RWPE1 (cell line): ENCODE measurements at regions not wholly inside any gene's neighbourhood (a gene's known extent, or its start where the extent isn't known, plus 50 kb on each side); places are given as distances from the start of the nearest gene placed in this dataset.

Experiments used
- CTCF ChIA-PET: fragments of 350-600 bp; sonication (Branson Sonifier 250); formaldehyde crosslinking; extraction: SDS; loops from one replicate; lab custom pipeline; 2021; lab: Yijun Ruan, JAX
- POLR2A ChIA-PET: fragments of 400-600 bp; formaldehyde crosslinking; extraction: SDS; loops from one replicate; lab custom pipeline; 2020; ENCODE audit warnings: antibody characterized with exemption; ENCODE audit not compliant: low non-redundant PET; lab: Yijun Ruan, JAX
- DNase-seq: peaks from one replicate; pipeline ENCODE4 v3.0.0; 2012; ENCODE audit warnings: low spot score
- H3K27ac ChIP-seq: fragments of 450-650 bp; 2 replicates; pipeline ENCODE4 v1.5.1; 2017
- CTCF ChIP-seq: fragments of 450-650 bp; conservative IDR thresholded peaks from 2 replicates; pipeline ENCODE4 v1.5.1; 2017; ENCODE audit warnings: low read depth, mild to moderate bottlenecking

GRCh38 chr6:140777780-140778179 is 1354.9 kb upstream of the GJE1 start:
- ChIA-PET POLR2A (no interaction called here), CTCF (no interaction called here)
- DNase-seq, result no peak
- no peak for TF ChIP-seq CTCF
- no peak overlapping the region for H3K27ac ChIP-seq

DNA sequence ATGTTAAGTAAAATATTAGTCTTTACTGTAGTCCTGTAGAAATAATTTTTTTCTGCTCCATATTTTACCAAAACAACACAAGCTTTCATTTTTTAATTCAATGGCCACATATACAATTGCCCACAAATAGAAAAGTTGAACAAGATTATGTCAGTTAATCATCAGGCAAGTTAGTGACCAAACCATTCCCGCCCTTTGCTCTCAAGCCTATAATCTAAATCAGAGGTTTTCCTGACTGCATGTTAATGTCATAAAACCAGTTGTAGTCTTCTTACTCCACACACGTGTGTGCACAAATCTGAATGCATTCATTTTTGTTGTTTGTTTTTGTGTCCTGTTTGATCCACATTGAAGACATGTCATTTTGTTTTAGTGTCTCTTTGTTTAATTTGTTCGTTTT is 1357.7 kb upstream of the GJE1 start:
- no peak overlapping the region for H3K27ac ChIP-seq
- TF ChIP-seq CTCF, result no peak
- ChIA-PET CTCF (no interaction called here), POLR2A (no interaction called here)
- DNase-seq, result no peak

DNA sequence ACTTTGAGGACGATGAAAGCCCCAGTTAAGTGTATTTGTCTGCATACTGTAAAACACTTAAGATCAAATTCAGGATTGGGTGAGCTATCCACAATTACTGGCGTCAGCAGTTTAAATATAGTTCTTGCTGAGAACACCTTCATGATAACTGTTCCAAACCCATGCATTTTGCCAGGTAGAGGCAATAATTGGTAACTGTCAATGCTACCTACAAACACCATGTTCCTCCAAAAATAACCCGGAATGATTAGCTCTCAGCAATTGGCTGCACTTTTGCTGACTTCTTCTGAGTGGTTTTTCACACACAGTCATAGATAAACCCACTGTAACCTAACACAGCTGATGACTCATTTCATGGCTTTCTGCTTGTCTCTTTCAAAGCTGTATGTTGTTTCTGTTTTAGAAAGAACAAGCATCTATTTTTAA is 1358.6 kb upstream of the GJE1 start:
- CTCF ChIA-PET, result interaction anchor here (0.7 kb wide), 1 partner anchor 108 kb away, joined by 5 read pairs; no protein-coding TSS in a partner anchor
- POLR2A ChIA-PET, result no interaction called here
- no peak overlapping the region for H3K27ac ChIP-seq
- DNase-seq, result peak; percentile 29
- no peak for TF ChIP-seq CTCF

DNA sequence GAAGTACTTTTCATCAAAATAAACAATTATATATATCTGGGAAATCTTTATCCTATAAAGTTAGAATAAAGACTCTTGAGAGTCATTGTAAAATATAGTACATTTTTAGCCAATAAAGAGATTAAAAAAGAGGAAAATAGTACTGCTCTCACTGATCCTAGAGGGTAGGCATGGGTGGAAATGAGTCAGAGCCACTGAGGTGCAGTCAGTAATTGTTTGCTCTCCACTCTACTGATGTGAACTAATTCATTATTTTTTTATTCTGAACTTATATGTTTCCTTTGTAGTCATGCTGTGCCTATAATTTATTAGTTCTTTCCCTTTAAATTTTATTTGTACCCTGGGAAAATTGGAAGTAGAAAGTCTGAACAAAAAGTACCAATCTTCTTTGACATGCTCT is 1359.4 kb upstream of the GJE1 start:
- ChIA-PET POLR2A (no interaction called here), CTCF (no interaction called here)
- DNase-seq, result no peak
- no peak overlapping the region for H3K27ac ChIP-seq
- TF ChIP-seq CTCF, result no peak

DNA sequence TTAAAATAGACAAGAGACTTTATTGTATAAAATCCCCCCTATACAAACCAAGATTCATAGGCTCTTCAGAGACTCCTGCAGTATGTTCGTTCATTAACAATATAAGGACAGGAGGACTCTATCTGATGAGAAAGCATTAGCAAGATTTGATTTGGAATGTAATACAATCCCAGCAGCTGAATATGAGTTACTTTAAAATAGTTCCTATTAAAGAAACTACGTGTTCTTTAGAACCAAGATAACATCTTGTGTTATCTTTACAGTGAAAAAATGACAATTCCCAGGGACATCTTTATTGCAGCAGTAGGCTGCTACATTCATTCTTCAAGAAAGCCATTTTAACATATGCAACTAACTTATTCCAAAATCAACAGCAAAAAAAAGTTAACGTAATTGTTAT is 1360.1 kb upstream of the GJE1 start:
- no peak for DNase-seq
- TF ChIP-seq CTCF, result no peak
- POLR2A ChIA-PET, result no interaction called here
- CTCF ChIA-PET, result no interaction called here
- no peak overlapping the region for H3K27ac ChIP-seq

GRCh38 chr6:140768133-140768532 is 1364.6 kb upstream of the GJE1 start:
- DNase-seq, result no peak
- TF ChIP-seq CTCF, result no peak
- CTCF ChIA-PET, result interaction anchor here (0.6 kb wide), 1 partner anchor 329 kb away, joined by 3 read pairs; no protein-coding TSS in a partner anchor
- POLR2A ChIA-PET, result no interaction called here
- no peak overlapping the region for H3K27ac ChIP-seq

DNA sequence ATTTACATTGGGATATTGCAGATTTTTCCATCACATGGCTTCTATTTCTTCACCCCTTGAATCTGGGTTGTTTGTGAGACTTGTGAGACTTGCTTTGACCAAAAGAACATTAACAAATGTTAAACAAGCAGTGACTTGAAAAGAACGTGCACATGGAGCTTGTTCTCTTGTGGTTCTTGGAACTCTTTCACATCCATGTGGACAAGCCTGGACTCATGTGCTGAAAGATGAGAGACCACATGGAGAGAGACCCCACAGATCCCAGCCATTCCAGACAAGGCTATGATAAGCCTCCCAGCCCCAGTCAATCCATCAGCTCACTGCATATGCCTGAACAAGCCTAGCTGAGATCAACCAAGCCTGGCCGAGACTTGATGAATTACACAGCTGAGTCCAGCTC is 1365.7 kb upstream of the GJE1 start:
- CTCF ChIA-PET, result no interaction called here
- H3K27ac ChIP-seq, result no peak overlapping the region
- POLR2A ChIA-PET, result interaction anchor here (0.7 kb wide), 1 partner anchor 1537 kb away, joined by 3 read pairs; no protein-coding TSS in a partner anchor
- TF ChIP-seq CTCF, result no peak
- DNase-seq, result no peak
